ENCODE measurements at regions not wholly inside any gene's neighbourhood (a gene's known extent, or its start where the extent isn't known, plus 50 kb on each side); places are given as distances from the start of the nearest gene placed in this dataset.
A peak's percentile ranks its signal among the peaks of the same experiment; 100 is the strongest.

- TF ChIP-seq ZSCAN29 (IDR thresholded peaks at IDR 0.05) (no peak), JUND (IDR thresholded peaks at IDR 0.05; ENCODE audit: low read depth, low read length) (no peak)
These were observed 204.1 kb upstream of the DPH6 start (continued) for GRCh38 chr15:35750051-35750450.

GRCh38 chr15:35751413-35752133 is 205.6 kb upstream of the DPH6 start:
- WGBS (ENCODE audit: insufficient coverage, insufficient replicate concordance, low lambda C conversion rate, missing lambda C conversion rate) = 25% methylated on average over 14 of the region's 14 CpGs
- ATAC-seq = peak; percentile 88
- Histone ChIP-seq H3K9me3 (replicated peaks; ENCODE audit: control insufficient read depth, insufficient read depth, low read length) (no peaks in the 10 kb centered on the region), H4K20me1 (ENCODE audit: control insufficient read depth, insufficient read depth) (no peaks in the 10 kb centered on the region), H3K27ac (ENCODE audit: control insufficient read depth, insufficient read depth) (no peak overlapping the region), H2AFZ (ENCODE audit: control insufficient read depth, low read depth, low read length) (no peak overlapping the region), H3K27me3 (replicated peaks in 1 of 2; ENCODE audit: control insufficient read depth in 2 of 2, insufficient read depth in 2 of 2, low read length in 1 of 2) (no peaks in the 10 kb centered on the region), H3K4me1 (ENCODE audit: control insufficient read depth, insufficient read depth, low read length) (no peaks in the 10 kb centered on the region), H3K4me2 (ENCODE audit: control insufficient read depth, insufficient read depth) (no peak overlapping the region), H3K36me3 (ENCODE audit: control insufficient read depth in 2 of 2, insufficient read depth in 2 of 2, low read length in 1 of 2) (no peaks in the 10 kb centered on the region), H3K9ac (ENCODE audit: control insufficient read depth, insufficient read depth, low read length) (no peak overlapping the region), H3K79me2 (ENCODE audit: control insufficient read depth, insufficient read depth, low read length) (no peaks in the 10 kb centered on the region), H3K4me3 (no peak overlapping the region)
- SMC1A ChIA-PET (ENCODE audit: uncharacterized antibody, unreplicated experiment) = interaction anchor here (0.8 to 2.4 kb wide), 6 partner anchors 14 to 1097 kb away, joined by 3 to 7 read pairs (median 4); no protein-coding TSS in a partner anchor
- POLR2A ChIA-PET = no interaction called here
- peak; percentile 12 for DNase-seq (ENCODE audit: low read depth, low spot score)
- in situ Hi-C loops (cut with MboI) = no loop called here
- intact Hi-C loops (cut with micrococcal nuclease; ENCODE audit: unreplicated experiment) = loop anchor here (5.0 to 10.0 kb wide), 3 partner anchors 229 to 1383 kb away; no protein-coding TSS in a partner anchor
- RAD21 ChIA-PET (ENCODE audit: unreplicated experiment) = interaction anchor here (0.6 to 2.6 kb wide), 5 partner anchors 10 to 1125 kb away, joined by 3 to 11 read pairs (median 3); no protein-coding TSS in a partner anchor
- CTCF ChIA-PET = interaction anchor here (0.6 to 3.3 kb wide), 35 partner anchors 11 to 1387 kb away, joined by 3 to 34 read pairs (median 4); no protein-coding TSS in a partner anchor
- no TSS peak for BruUV-seq (replicated peaks)
- peak; percentile 83 for FAIRE-seq
- no peak for TF ChIP-seq RUNX3 (IDR thresholded peaks at IDR 0.05; ENCODE audit: low read length)
- TF ChIP-seq IRF4 (IDR thresholded peaks at IDR 0.05; ENCODE audit: low read depth, low read length) = 0 out of 2 replicates have a peak, but pooled peaks have one; percentile 41
- TF ChIP-seq STAT1 (conservative IDR thresholded peaks at IDR 0.05) = no peak
- no peak for TF ChIP-seq GABPA (IDR thresholded peaks at IDR 0.05; ENCODE audit: low read depth)
- no peak for TF ChIP-seq NBN (IDR thresholded peaks at IDR 0.05)
- no peak for TF ChIP-seq ATF2 (IDR thresholded peaks at IDR 0.05; ENCODE audit: low read length)
- TF ChIP-seq SUPT20H (IDR thresholded peaks at IDR 0.05; ENCODE audit: borderline replicate concordance, control insufficient read depth, low read depth, low read length) = no peak
- no peak for TF ChIP-seq CBX5 (IDR thresholded peaks at IDR 0.05; ENCODE audit: low read depth)
- no peak for TF ChIP-seq TARDBP (IDR thresholded peaks at IDR 0.05; ENCODE audit: borderline replicate concordance)
- 0 out of 2 replicates have a peak, but pooled peaks have one; percentile 21 for TF ChIP-seq TCF7 (IDR thresholded peaks at IDR 0.05; ENCODE audit: borderline replicate concordance)
- TF ChIP-seq GATAD2B (conservative IDR thresholded peaks at IDR 0.05; ENCODE audit: low read depth) = no peak
- no peak for TF ChIP-seq EED (IDR thresholded peaks at IDR 0.05; ENCODE audit: low read depth)
- TF ChIP-seq ELK1 (IDR thresholded peaks at IDR 0.05; ENCODE audit: low read depth, low read length) = no peak
- no peak for TF ChIP-seq NR2C1 (IDR thresholded peaks at IDR 0.05)
- no peak for TF ChIP-seq SIX5 (IDR thresholded peaks at IDR 0.05; ENCODE audit: low read depth, low read length, severe bottlenecking)
- no peak for TF ChIP-seq MAX (IDR thresholded peaks at IDR 0.05; ENCODE audit: low read depth, low read length)
- TF ChIP-seq RAD21 (IDR thresholded peaks at IDR 0.05; ENCODE audit: insufficient read depth, low read depth, low read length) = peak; percentile 73
- peak; percentile 67 for TF ChIP-seq SMC3 (IDR thresholded peaks at IDR 0.05; ENCODE audit: borderline replicate concordance, low read length)
- TF ChIP-seq IRF5 (IDR thresholded peaks at IDR 0.05; ENCODE audit: borderline replicate concordance) = no peak

Measured in GM12878 (cell line).